ENCODE measurements at regions not wholly inside any gene's neighbourhood (a gene's known extent, or its start where the extent isn't known, plus 50 kb on each side); places are given as distances from the start of the nearest gene placed in this dataset.

DNA sequence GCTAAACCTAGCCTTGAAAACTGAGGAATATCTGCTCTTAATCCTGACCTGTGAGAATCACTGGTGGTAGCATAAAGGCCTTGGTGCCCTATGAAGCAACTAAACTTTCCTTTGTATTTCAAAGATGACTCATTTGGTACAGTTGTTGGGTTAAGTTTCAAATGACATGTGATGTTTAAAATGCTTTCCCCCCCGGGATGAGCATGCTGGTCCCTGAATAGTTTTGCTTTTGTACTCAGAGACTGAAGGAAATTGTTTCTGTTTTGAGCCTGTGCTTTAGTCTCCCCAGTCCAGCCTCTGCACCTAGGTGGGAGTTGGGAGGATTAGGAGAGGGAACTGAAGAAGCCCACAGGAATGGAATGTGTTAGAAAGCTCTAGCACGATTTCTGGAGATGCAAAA lies 258.9 kb upstream of the NPY start:
- ATAC-seq: no peak

GRCh38 chr7:24025765-24026164 lies 258.2 kb upstream of the NPY start:
- RAD21 ChIA-PET (ENCODE audit: low non-redundant PET in 1 of 2, low total read pairs in 2 of 2, uncharacterized antibody in 2 of 2, unreplicated experiment in 2 of 2): no interaction called here
- Histone ChIP-seq H3K27me3 (ENCODE audit: insufficient read depth, low read length) (0 out of 2 replicates have a peak, but pooled peaks cover 4% of the 10 kb centered on the region), H3K4me2 (ENCODE audit: low read length) (no peak overlapping the region), H3K9me2 (ENCODE audit: insufficient read depth) (no peaks in the 10 kb centered on the region), H3K27ac (ENCODE audit: low read depth, low read length) (no peak overlapping the region), H4K20me1 (ENCODE audit: insufficient read depth) (no peaks in the 10 kb centered on the region), H2AFZ (ENCODE audit: low read depth, low read length, poor library complexity, severe bottlenecking) (no peak overlapping the region), H3K9me3 (ENCODE audit: control insufficient read depth in 1 of 2, insufficient read depth in 1 of 2, low read depth in 1 of 2, low read length in 2 of 2) (no peaks in the 10 kb centered on the region), H3K79me2 (ENCODE audit: insufficient read depth, low read length) (no peaks in the 10 kb centered on the region), H3K4me3 (replicated peaks in 1 of 2; ENCODE audit: low read depth in 1 of 2, low read length in 2 of 2) (no peak overlapping the region), H3K4me1 (ENCODE audit: control insufficient read depth in 1 of 2, insufficient read depth in 2 of 2, low read length in 2 of 2) (no peaks in the 10 kb centered on the region; a peak in 1 of 4 replicates), H3K36me3 (ENCODE audit: control insufficient read depth in 1 of 2, insufficient read depth in 2 of 2, low read length in 2 of 2) (no peaks in the 10 kb centered on the region), H3K9ac (ENCODE audit: low read length) (no peak overlapping the region)
- BruUV-seq (replicated peaks): no TSS peak
- DNase-seq (ENCODE audit: low read depth, low spot score): no peak
- intact Hi-C loops (cut with micrococcal nuclease): no loop called here
- CTCF ChIA-PET: no interaction called here
- TF ChIP-seq MAX (IDR thresholded peaks at IDR 0.05) (no peak), SIN3A (IDR thresholded peaks at IDR 0.05; ENCODE audit: low read depth) (no peak), SP1 (IDR thresholded peaks at IDR 0.05; ENCODE audit: low read depth) (no peak), POLR2A (IDR thresholded peaks at IDR 0.05; ENCODE audit: borderline replicate concordance, extremely low read depth, insufficient read depth, insufficient read length) (no peak), FOSL1 (IDR thresholded peaks at IDR 0.05; ENCODE audit: low read depth) (no peak), JUND (IDR thresholded peaks at IDR 0.05) (no peak), ZNF274 (IDR thresholded peaks at IDR 0.05; ENCODE audit: low read depth, low read length) (no peak), SRF (IDR thresholded peaks at IDR 0.05; ENCODE audit: low read depth) (no peak), CEBPB (IDR thresholded peaks at IDR 0.05; ENCODE audit: low read depth) (no peak), EGR1 (IDR thresholded peaks at IDR 0.05; ENCODE audit: low read depth) (no peak), POLR2AphosphoS5 (IDR thresholded peaks at IDR 0.05; ENCODE audit: low read depth, low read length) (no peak)
- TF ChIP-seq, protein P1, sequence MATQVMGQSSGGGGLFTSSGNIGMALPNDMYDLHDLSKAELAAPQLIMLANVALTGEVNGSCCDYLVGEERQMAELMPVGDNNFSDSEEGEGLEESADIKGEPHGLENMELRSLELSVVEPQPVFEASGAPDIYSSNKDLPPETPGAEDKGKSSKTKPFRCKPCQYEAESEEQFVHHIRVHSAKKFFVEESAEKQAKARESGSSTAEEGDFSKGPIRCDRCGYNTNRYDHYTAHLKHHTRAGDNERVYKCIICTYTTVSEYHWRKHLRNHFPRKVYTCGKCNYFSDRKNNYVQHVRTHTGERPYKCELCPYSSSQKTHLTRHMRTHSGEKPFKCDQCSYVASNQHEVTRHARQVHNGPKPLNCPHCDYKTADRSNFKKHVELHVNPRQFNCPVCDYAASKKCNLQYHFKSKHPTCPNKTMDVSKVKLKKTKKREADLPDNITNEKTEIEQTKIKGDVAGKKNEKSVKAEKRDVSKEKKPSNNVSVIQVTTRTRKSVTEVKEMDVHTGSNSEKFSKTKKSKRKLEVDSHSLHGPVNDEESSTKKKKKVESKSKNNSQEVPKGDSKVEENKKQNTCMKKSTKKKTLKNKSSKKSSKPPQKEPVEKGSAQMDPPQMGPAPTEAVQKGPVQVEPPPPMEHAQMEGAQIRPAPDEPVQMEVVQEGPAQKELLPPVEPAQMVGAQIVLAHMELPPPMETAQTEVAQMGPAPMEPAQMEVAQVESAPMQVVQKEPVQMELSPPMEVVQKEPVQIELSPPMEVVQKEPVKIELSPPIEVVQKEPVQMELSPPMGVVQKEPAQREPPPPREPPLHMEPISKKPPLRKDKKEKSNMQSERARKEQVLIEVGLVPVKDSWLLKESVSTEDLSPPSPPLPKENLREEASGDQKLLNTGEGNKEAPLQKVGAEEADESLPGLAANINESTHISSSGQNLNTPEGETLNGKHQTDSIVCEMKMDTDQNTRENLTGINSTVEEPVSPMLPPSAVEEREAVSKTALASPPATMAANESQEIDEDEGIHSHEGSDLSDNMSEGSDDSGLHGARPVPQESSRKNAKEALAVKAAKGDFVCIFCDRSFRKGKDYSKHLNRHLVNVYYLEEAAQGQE (IDR thresholded peaks at IDR 0.05; ENCODE audit: low read depth): no peak
- TF ChIP-seq, protein P2, sequence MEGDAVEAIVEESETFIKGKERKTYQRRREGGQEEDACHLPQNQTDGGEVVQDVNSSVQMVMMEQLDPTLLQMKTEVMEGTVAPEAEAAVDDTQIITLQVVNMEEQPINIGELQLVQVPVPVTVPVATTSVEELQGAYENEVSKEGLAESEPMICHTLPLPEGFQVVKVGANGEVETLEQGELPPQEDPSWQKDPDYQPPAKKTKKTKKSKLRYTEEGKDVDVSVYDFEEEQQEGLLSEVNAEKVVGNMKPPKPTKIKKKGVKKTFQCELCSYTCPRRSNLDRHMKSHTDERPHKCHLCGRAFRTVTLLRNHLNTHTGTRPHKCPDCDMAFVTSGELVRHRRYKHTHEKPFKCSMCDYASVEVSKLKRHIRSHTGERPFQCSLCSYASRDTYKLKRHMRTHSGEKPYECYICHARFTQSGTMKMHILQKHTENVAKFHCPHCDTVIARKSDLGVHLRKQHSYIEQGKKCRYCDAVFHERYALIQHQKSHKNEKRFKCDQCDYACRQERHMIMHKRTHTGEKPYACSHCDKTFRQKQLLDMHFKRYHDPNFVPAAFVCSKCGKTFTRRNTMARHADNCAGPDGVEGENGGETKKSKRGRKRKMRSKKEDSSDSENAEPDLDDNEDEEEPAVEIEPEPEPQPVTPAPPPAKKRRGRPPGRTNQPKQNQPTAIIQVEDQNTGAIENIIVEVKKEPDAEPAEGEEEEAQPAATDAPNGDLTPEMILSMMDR (IDR thresholded peaks at IDR 0.05 in 2 of 3, conservative IDR thresholded peaks at IDR 0.05 in 1 of 3; ENCODE audit: borderline replicate concordance in 1 of 3, insufficient read depth in 1 of 3, low read depth in 2 of 3, low read length in 2 of 3): no peak
- ATAC-seq: no peak
- POLR2A ChIA-PET: no interaction called here

More for the DNA sequence above, 258.9 kb upstream of the NPY start:
- Histone ChIP-seq H3K27ac (ENCODE audit: low read depth, low read length) (no peak overlapping the region), H3K4me2 (ENCODE audit: low read length) (no peak overlapping the region), H3K4me1 (ENCODE audit: control insufficient read depth in 1 of 2, insufficient read depth in 2 of 2, low read length in 2 of 2) (no peaks in the 10 kb centered on the region; a peak in 1 of 4 replicates), H3K27me3 (ENCODE audit: insufficient read depth, low read length) (no peaks in the 10 kb centered on the region), H4K20me1 (ENCODE audit: insufficient read depth) (no peaks in the 10 kb centered on the region), H3K4me3 (replicated peaks in 1 of 2; ENCODE audit: low read depth in 1 of 2, low read length in 2 of 2) (no peak overlapping the region), H3K9ac (ENCODE audit: low read length) (no peak overlapping the region), H3K79me2 (ENCODE audit: insufficient read depth, low read length) (no peaks in the 10 kb centered on the region), H3K9me3 (ENCODE audit: control insufficient read depth in 1 of 2, insufficient read depth in 1 of 2, low read depth in 1 of 2, low read length in 2 of 2) (no peaks in the 10 kb centered on the region), H3K36me3 (ENCODE audit: control insufficient read depth in 1 of 2, insufficient read depth in 2 of 2, low read length in 2 of 2) (no peaks in the 10 kb centered on the region), H2AFZ (ENCODE audit: low read depth, low read length, poor library complexity, severe bottlenecking) (no peak overlapping the region), H3K9me2 (ENCODE audit: insufficient read depth) (no peaks in the 10 kb centered on the region)
- TF ChIP-seq FOSL1 (IDR thresholded peaks at IDR 0.05; ENCODE audit: low read depth): no peak
- RAD21 ChIA-PET (ENCODE audit: low non-redundant PET in 1 of 2, low total read pairs in 2 of 2, uncharacterized antibody in 2 of 2, unreplicated experiment in 2 of 2): no interaction called here
- intact Hi-C loops (cut with micrococcal nuclease): no loop called here
- BruUV-seq (replicated peaks): no TSS peak
- POLR2A ChIA-PET: no interaction called here
- CTCF ChIA-PET: no interaction called here
- DNase-seq (ENCODE audit: low read depth, low spot score): no peak
